Activated CD4-positive, alpha-beta T cell treated with anti-CD3 and anti-CD28 coated beads, Interleukin-2, amount 50 U/mL, for 16 hours (primary cell): ENCODE measurements at regions not wholly inside any gene's neighbourhood (a gene's known extent, or its start where the extent isn't known, plus 50 kb on each side); places are given as distances from the start of the nearest gene placed in this dataset.
"Not testable (repeated sequence)": the region's sequence is repeated elsewhere in the genome, so short reads cannot be mapped to it uniquely, and the experiment has no call there.

ENCODE experiments used
- DNase-seq: peaks from one replicate; pipeline ENCODE4 v3.0.0-alpha.2; 2020

DNA sequence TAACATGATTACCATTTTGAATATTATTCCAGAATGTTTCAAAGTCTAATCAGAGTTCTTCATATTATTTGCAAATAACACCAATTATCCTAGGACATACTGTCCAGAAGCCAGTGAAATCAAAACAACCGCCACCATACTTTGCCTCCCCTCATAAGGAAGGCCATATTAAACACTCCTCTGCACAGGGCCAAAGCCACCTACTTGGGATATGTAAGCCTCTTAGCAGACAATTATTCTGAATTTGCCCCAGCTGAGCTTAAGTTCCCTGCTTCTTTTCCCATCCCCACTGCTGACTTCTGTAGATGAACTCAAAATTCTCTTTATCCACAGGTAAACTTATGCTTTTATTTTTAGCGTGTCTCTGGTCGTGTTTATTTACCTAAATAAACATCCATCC is 374.0 kb downstream of the KIF2B start:
- no peak for DNase-seq

- DNase-seq, result not testable (repeated sequence)
Observed at GRCh38 chr17:54201380-54201779, 378.7 kb downstream of the KIF2B start.

GRCh38 chr17:54220829-54221228 is 398.1 kb downstream of the KIF2B start:
- no peak for DNase-seq

DNA sequence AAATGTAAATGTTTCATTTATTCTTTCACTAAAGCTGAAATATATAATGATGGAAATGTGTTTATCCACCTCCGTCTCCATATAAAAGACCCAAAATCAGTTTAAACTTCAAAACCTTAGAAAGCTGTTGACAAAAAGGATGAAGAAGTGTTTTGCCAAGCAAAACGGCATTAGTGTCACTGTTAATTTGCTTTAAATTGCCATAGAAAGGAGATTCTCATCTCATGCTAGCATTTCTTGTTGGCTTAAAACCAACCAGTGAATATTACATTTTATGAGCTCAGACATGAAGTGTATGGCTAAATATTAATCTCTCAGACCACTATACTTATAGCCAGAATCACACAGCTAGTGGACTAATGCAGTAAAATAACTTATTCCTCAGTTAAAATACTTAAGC is 398.8 kb downstream of the KIF2B start:
- no peak for DNase-seq

DNA sequence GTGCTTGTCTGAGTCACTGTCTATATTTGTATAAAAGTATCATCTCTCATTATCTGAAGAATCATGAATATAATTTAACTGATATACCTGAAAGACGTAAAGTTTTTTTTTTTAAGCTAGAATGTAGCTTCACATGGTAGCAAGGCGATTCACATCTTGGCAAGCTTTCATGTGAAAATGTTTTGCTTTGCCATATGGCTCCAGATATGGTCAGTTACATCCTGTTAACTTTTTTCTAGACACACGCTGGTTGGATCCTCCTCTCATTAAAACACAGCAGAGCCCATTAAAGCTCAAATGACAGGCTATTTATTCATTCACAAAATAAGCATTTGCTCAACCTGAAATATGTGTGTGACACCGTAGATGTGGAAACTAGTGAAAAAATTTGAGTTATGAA is 412.8 kb downstream of the KIF2B start:
- DNase-seq, result no peak

DNA sequence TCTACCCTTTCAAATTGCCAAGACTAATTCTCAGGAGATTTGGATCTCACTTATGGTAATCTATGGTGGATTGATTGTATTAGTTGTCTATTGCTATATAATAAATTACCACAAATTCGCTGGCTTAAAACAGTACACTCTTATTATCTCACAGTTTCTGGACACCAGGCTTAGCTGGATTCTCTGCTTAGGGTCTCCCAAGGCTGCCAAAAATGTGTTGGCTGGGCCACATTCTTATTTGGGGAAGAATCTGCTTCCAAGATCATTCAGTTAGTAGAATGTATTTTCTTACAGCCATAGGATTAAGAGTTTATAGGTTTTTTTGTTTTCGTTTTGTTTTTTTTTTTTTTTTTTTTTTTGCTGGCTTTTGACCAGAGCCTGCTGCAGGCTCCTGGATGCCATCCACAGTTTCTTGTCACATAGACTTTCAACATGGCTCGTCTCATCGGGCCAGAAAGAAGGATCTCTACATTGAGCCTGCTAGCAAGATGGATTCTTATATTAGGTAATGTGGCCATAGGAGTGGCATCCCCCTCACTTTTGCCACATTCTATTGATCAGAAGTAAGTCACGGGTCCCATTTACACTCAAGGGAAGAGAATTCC is 415.3 kb downstream of the KIF2B start:
- DNase-seq, result no peak

DNA sequence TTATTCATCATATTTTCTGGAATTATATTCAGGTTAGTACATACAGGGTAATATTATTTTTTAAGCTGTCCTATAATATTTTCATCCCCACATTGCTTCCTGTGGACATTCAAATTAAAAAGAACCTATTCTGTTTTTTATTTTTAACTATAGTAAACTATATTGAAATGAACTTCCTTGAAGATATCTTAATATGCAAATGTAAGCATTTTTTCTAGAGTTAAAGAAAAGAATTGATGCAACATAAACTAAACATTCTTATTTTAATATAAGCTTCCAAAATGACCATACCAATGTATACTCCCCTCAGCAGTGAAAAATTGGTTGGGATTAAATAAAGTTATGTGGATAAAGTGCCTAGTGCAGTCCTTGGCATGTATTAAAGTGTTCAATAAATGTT is 416.6 kb downstream of the KIF2B start:
- DNase-seq, result no peak

- no peak for DNase-seq
Observed at GRCh38 chr17:54255696-54256095, 433.0 kb downstream of the KIF2B start.

DNA sequence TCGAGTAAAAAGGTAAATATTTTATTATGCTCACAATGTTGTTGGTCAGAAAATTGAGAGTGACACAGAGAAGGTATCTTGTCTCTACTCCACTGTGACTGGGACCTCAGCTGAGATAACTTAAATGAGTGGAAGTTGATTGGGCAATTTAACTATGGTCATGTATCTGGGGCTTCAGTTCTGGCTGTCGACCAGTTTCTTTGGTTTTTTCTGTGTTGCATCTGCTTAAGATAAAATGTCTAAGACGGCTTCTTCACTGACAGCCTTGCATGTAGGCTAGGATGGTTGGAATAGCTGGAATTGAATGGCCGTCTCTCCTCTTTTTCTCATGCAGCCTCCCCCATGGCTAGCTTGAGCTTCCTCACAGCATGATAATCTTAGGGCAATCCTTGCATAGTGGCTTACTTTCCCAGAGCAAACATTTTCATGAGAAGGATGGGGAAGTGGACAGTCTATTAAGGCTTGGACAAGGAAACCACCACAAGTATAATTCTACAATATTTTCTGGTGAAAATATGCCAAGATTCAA is 433.7 kb downstream of the KIF2B start:
- no peak for DNase-seq

DNA sequence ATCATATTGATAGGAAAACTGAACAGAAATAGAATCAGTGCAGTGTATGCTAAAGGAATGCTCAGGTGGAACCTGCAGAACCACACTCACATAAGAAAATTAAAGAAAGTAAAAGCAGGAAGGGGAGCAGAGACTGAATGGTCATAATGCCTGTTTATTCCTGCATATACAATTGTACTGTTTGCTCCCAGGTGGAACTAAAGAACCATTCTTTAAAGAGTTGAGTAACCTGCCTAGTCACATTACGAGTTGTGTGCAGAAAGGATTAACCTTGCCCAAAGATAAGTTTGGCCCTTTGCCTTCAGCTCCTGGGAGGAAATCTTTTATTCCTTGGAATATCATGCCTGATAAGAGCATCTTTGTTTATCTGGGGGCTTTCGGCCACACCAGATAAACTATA is 434.7 kb downstream of the KIF2B start:
- DNase-seq, result no peak

GRCh38 chr17:54259476-54259875 is 436.7 kb downstream of the KIF2B start:
- no peak for DNase-seq

- no peak for DNase-seq
Observed at GRCh38 chr17:54261465-54261864, 438.7 kb downstream of the KIF2B start.

GRCh38 chr17:54269881-54270280 is 447.2 kb downstream of the KIF2B start:
- no peak for DNase-seq

DNA sequence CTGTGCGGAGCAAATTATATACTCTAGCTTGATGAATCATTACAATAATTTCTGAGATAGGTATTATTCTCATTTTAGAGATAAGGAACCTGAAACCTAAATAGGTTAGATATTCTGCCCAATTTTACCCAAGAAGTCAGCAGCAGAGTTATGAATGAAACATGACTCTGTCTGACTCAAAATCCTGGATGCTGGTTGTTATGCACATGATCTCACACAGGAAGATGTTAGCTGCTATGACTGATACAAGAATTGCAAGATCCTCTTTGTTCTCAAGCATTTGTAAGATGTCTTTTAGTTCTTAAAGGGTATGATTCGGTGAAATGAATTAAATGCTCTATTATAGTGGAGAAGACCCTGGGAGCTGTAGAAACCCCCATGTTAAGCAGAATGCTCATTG is 447.8 kb downstream of the KIF2B start:
- no peak for DNase-seq

GRCh38 chr17:54277868-54278267 is 455.1 kb downstream of the KIF2B start:
- DNase-seq, result no peak

GRCh38 chr17:54280741-54281140 is 458.0 kb downstream of the KIF2B start:
- no peak for DNase-seq

- no peak for DNase-seq
Observed at GRCh38 chr17:54282886-54283285, 460.2 kb downstream of the KIF2B start.

GRCh38 chr17:54307351-54307750 is 484.6 kb downstream of the KIF2B start:
- no peak for DNase-seq

DNA sequence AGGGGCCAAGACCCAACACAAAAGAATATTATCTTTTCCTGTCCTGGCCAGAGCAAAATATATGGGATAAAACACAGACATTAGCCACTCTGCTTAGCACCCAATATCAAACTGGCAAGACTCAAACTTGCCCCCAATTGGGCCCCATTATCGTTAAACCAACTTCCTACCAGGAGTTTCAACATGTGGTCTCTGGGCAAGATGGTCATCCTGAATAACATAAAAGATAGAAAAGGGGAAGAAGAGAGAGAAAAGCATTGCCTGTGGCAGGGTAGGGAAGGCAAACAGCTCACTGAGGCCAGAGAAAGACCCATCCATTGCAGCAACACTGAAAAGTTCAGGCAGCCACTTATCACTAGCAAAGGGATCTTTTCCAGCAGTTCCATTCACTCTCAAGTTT is 502.1 kb downstream of the KIF2B start:
- DNase-seq, result no peak

DNA sequence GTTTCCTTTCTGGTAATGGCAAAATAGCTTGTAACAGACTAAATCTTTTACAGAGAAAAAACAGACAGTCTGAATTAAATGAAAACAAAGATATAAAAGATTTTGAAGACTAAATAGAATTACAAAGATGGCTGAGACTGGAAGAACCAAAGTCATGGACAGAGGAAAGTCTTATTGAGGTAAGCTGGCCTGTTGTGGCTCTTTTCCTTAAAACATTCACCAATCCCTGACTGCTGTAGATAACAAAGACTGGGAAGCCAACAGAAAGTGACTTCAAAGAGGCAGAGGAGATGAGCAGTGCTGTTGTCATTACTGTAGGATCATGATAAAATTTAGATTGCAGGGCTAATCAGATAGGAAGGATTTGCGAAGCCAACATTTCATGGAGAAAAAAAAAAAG is 517.0 kb downstream of the KIF2B start:
- no peak for DNase-seq

DNA sequence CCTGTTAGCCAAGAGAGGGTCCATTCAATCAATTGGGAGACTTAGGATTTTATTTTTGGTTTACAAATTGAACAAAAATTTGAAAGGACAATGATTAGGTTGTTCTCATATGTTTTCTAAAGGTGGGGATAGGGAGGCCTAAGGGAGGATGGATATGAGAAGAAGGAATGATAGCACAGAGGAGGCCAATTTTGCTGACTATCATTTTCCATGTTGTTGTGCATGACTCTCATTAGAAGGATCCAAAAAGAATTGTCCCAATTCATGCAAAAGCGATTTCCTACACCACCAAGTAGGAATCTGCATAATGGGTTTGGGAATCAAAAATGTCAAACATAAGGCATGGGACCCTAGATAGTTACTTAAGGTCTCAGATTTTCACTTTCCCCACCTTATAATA is 524.8 kb downstream of the KIF2B start:
- DNase-seq, result no peak

DNA sequence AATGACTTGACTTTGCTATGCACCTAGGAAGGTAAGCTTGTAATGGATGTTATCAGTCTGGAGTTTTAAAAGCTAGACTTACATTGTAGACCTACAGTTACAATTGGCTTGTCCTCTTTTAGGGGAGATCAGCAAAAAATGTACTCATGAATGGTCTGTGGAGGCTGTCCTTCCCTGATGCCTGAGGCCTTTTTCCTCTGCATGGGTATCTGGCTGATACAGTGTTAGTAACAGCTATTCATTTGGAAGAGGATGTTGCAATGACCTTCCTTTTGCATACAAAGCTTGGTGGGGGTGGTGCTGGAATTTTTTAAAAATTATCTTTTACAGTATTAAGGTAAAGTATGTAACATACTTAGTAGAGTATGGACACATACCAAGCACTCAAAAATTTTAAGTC is 525.5 kb downstream of the KIF2B start:
- DNase-seq, result no peak

- no peak for DNase-seq
Observed at GRCh38 chr17:54353789-54354525, 531.2 kb downstream of the KIF2B start.

GRCh38 chr17:54361073-54361472 is 538.3 kb downstream of the KIF2B start:
- DNase-seq, result not testable (repeated sequence)

DNA sequence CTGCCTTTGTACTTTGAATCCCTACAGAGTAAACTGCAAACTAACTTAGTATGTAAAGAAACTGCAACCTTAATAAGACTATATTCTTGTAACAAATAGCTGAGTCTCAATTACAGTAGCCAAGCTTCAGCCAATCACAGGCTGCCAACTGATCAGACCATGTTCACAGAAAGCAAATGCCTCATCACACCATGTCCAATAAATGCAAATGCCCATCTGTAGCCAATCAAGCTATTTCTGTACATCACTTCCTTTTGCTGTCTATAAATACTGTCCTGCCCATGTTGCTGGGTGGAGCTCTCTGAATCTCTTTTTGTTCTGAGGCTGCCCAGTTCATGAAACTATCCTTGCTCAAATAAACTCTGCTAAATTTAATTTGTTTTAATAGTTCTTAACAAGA is 531.7 kb upstream of the TOM1L1 start:
- no peak for DNase-seq
